IPS-15b (cell line): ENCODE measurements at regions not wholly inside any gene's neighbourhood (a gene's known extent, or its start where the extent isn't known, plus 50 kb on each side); places are given as distances from the start of the nearest gene placed in this dataset.

ENCODE experiments used
- H3K27me3 ChIP-seq: one replicate; pipeline ENCODE4 v1.6.1; 2013; ENCODE audit warnings: low read length; ENCODE audit not compliant: control insufficient read depth, insufficient read depth
- H3K36me3 ChIP-seq: one replicate; pipeline ENCODE4 v1.6.1; 2013; ENCODE audit warnings: low read length; ENCODE audit not compliant: control insufficient read depth, insufficient read depth
- H3K4me1 ChIP-seq: one replicate; pipeline ENCODE4 v1.6.1; 2013; ENCODE audit warnings: mild to moderate bottlenecking, low read length; ENCODE audit not compliant: control insufficient read depth, insufficient read depth
- H3K4me3 ChIP-seq: one replicate; pipeline ENCODE4 v1.5.1; 2013; ENCODE audit warnings: low read depth, low read length
- H3K9ac ChIP-seq: one replicate; pipeline ENCODE4 v1.6.1; 2013; ENCODE audit warnings: low read depth, mild to moderate bottlenecking, low read length
- H3K9me3 ChIP-seq: one replicate; pipeline ENCODE4 v1.6.1; 2013; ENCODE audit warnings: mild to moderate bottlenecking, low read length; ENCODE audit not compliant: control insufficient read depth, insufficient read depth

- no peaks in the 10 kb centered on the region for H3K9me3 ChIP-seq
- H3K4me3 ChIP-seq = no peak overlapping the region
- H3K9ac ChIP-seq = no peak overlapping the region
- H3K4me1 ChIP-seq = no peaks in the 10 kb centered on the region
- no peaks in the 10 kb centered on the region for H3K27me3 ChIP-seq
- no peaks in the 10 kb centered on the region for H3K36me3 ChIP-seq
These were observed 96.8 kb upstream of the POM121L12 start for GRCh38 chr7:52938455-52939133.

DNA sequence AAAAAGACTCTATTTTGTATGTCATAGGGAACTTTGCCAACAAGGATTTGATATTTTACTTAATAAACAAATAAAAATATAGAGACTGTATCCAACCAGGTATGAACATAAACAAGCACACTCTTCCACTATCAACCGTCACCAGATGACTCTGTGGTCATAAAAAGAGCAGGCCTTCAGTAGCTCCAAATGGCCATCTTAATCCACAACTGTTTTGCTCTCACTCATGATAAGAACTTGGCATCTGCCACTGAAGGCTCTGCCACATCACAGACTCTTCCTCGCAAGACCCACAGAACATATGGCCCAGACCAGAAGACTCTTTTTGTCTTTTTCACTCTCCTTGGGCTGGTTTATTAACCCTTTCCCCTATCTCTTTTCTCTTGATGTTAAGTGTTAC lies 98.7 kb upstream of the POM121L12 start:
- H3K36me3 ChIP-seq = no peaks in the 10 kb centered on the region
- H3K4me3 ChIP-seq = no peak overlapping the region
- no peaks in the 10 kb centered on the region for H3K27me3 ChIP-seq
- no peaks in the 10 kb centered on the region for H3K9me3 ChIP-seq
- H3K4me1 ChIP-seq = no peaks in the 10 kb centered on the region
- no peak overlapping the region for H3K9ac ChIP-seq

- Histone ChIP-seq H3K27me3 (no peaks in the 10 kb centered on the region), H3K36me3 (no peaks in the 10 kb centered on the region), H3K9me3 (no peaks in the 10 kb centered on the region), H3K4me1 (no peaks in the 10 kb centered on the region), H3K4me3 (no peak overlapping the region), H3K9ac (no peak overlapping the region)
These were observed 106.8 kb upstream of the POM121L12 start for GRCh38 chr7:52928591-52928990.

DNA sequence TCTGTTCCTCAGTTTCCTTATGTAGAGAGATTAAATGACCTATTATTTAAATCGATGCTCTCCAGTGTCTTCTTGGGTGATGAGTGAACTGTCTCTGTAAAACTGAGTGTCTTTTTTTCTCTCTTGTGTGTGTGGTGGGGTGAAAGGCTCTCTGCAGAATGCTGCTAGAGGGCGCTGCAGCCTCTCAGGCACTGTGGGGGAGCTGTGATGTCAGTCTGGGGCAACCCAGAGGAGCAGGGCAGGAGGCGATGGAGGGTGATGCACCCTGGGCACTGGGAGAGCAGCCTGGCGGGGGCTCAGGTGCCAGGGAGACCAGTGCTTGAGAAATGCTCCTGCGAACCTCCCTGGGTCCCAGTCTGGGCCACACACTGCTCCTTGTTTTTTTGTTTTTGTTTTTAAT lies 110.1 kb upstream of the POM121L12 start:
- Histone ChIP-seq H3K36me3 (no peaks in the 10 kb centered on the region), H3K9me3 (no peaks in the 10 kb centered on the region), H3K4me1 (no peaks in the 10 kb centered on the region), H3K4me3 (no peak overlapping the region), H3K27me3 (no peaks in the 10 kb centered on the region), H3K9ac (no peak overlapping the region)

DNA sequence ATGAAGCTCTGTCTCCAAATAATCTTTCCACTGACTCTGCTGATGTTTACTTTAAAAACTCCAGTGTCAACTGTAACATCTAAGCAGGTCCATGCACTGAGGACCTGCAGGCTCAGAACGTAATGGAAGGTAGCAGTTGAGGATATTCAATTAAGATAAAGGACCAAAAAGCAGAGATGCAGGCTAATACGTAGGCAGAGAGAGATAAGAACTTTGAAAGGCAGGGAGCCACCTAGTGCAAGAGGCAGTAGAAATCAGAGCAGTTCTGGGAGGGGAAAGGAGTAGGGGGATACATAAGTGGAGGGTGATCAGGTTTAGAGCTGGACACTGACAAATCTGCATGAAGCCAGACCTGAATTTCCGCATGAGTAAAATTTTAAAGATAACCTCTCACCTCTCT lies 114.5 kb upstream of the POM121L12 start:
- Histone ChIP-seq H3K9me3 (no peaks in the 10 kb centered on the region), H3K36me3 (no peaks in the 10 kb centered on the region), H3K4me1 (peaks cover 3% of the 10 kb centered on the region), H3K27me3 (no peaks in the 10 kb centered on the region), H3K4me3 (no peak overlapping the region), H3K9ac (no peak overlapping the region)

DNA sequence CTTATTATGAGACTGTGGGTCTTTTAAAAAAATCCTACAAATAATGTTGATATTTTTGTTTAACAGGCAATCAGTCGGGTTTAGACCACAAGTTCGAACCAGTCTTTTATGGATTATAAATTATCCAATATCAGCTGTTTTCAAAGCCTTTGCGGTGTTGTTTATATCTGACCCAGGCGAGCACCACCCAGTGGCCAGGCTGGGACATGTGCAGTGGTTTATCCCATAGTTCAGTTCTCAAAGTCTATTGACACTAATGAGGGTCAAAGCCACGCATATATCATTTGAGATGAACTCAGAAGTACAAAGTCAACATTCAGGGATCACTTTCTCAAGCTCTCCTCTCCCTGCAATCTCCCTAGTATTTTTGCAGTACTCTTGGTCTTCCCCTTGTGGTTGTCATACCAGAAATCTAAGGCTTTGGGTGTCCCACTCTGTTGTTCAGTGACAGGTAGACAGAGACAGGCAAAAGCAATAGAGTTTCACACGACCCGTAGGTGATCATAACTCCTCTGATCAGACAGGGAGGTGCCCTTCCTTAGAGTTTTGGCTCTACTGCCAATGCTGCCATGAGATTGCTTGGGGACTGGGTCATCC lies 117.4 kb upstream of the POM121L12 start:
- H3K4me3 ChIP-seq = no peak overlapping the region
- H3K4me1 ChIP-seq = peaks cover 3% of the 10 kb centered on the region
- no peaks in the 10 kb centered on the region for H3K36me3 ChIP-seq
- no peaks in the 10 kb centered on the region for H3K9me3 ChIP-seq
- H3K27me3 ChIP-seq = no peaks in the 10 kb centered on the region
- no peak overlapping the region for H3K9ac ChIP-seq

GRCh38 chr7:52911795-52912194 lies 123.6 kb upstream of the POM121L12 start:
- Histone ChIP-seq H3K36me3 (no peaks in the 10 kb centered on the region), H3K9me3 (no peaks in the 10 kb centered on the region), H3K9ac (no peak overlapping the region), H3K27me3 (no peaks in the 10 kb centered on the region), H3K4me1 (no peaks in the 10 kb centered on the region), H3K4me3 (no peak overlapping the region)

DNA sequence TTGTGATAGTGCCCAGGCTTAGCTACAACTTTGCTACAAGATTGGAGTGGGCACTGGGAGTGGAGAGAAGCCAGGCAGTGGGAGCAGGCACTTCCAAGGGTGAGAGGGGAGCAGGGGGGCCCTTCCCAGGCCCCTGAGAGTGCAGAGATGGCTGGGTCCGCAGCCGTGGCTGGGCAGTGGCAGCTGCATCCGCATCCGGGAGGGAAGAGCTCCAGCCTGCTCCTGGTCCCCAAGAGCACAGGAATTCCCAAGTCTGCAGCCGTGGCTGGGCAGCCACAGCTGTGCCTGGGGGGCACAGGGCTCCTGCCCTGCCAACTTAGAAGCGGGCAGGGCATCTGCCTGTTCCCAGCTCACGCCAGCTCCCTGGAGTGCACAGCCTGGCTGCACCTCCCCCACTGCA lies 124.1 kb upstream of the POM121L12 start:
- no peaks in the 10 kb centered on the region for H3K36me3 ChIP-seq
- H3K27me3 ChIP-seq = no peaks in the 10 kb centered on the region

DNA sequence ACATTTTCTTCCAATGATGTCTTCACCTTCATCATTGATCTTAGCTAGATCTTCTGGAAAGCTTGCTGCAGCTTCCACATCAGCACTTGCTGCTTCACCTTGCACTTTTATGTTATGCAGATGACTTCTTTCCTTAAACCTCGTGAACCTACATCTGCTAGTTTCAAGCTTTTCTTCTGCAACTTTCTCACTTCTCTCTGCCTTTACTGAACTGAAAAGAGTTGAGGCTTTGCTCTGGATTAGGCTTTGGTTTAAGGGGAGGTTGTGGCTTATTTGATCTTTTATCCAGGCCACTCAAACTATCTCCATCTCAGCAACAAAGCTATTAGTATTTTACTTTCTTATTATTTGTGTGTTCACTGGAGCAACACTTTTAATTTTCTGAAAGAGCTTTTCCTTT lies 125.5 kb upstream of the POM121L12 start:
- Histone ChIP-seq H3K4me3 (no peak overlapping the region), H3K9me3 (no peaks in the 10 kb centered on the region), H3K9ac (no peak overlapping the region), H3K27me3 (no peaks in the 10 kb centered on the region), H3K36me3 (no peaks in the 10 kb centered on the region), H3K4me1 (no peaks in the 10 kb centered on the region)

More for the DNA sequence above, 124.1 kb upstream of the POM121L12 start:
- Histone ChIP-seq H3K4me3 (no peak overlapping the region), H3K4me1 (no peaks in the 10 kb centered on the region), H3K9me3 (no peaks in the 10 kb centered on the region), H3K9ac (no peak overlapping the region)

GRCh38 chr7:52909131-52909530 lies 126.3 kb upstream of the POM121L12 start:
- Histone ChIP-seq H3K4me1 (peaks cover 4% of the 10 kb centered on the region), H3K9ac (no peak overlapping the region), H3K4me3 (no peak overlapping the region), H3K36me3 (no peaks in the 10 kb centered on the region), H3K9me3 (no peaks in the 10 kb centered on the region), H3K27me3 (no peaks in the 10 kb centered on the region)

GRCh38 chr7:52897713-52898112 lies 137.7 kb upstream of the POM121L12 start:
- Histone ChIP-seq H3K9ac (no peak overlapping the region), H3K36me3 (no peaks in the 10 kb centered on the region), H3K4me1 (no peaks in the 10 kb centered on the region), H3K27me3 (no peaks in the 10 kb centered on the region), H3K9me3 (no peaks in the 10 kb centered on the region), H3K4me3 (no peak overlapping the region)

DNA sequence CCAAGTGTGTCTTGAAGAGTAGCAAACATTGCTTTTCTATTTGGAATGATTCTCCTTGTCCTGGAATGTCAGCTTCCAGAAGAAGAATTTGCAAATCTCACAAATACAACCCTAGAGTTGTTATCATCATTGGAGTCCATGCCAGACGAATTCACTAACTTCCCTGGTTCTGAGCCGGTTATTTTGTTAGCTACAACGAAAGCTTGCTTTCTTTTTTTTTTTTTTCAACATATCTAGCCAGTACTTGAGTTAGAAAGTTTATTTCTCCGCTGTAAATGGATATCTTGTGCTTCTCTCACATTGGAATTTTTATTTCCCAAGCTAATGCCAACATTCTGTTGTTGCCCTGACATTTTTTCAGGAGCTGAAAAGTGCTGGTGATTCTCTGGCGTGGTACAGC lies 138.1 kb upstream of the POM121L12 start:
- no peaks in the 10 kb centered on the region for H3K9me3 ChIP-seq
- H3K4me1 ChIP-seq = no peaks in the 10 kb centered on the region
- no peak overlapping the region for H3K4me3 ChIP-seq
- no peak overlapping the region for H3K9ac ChIP-seq
- H3K36me3 ChIP-seq = no peaks in the 10 kb centered on the region
- H3K27me3 ChIP-seq = no peaks in the 10 kb centered on the region
